IPS DF 4.7 (cell line): ENCODE measurements at regions not wholly inside any gene's neighbourhood (a gene's known extent, or its start where the extent isn't known, plus 50 kb on each side); places are given as distances from the start of the nearest gene placed in this dataset.

Experiments used
- DNase-seq: peaks from one replicate; pipeline ENCODE4 v3.0.0-alpha.2; 2013; ENCODE audit warnings: low spot score; ENCODE audit errors: extremely low read depth

GRCh38 chr6:24987446-24988115 lies 51.8 kb upstream of the RIPOR2 start:
- DNase-seq = no peak

DNA sequence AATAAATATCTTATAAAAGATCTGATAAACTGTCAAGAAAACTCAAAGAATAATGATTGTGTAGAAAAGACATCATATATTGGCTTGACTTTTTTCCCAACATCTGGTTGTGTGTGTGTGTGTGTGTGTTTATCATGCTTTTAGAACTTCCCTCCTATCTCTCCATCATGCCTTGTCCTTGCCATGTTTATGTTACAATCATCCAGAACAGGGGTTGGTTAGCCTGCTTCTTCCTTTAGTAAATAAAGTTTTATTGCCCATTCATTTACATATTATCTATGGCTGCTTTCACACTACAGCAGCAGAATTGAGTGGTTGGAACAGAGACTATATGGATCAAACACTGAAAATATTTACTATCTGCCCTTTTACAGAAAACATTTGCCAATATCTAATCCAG lies 52.8 kb upstream of the RIPOR2 start:
- DNase-seq = no peak

DNA sequence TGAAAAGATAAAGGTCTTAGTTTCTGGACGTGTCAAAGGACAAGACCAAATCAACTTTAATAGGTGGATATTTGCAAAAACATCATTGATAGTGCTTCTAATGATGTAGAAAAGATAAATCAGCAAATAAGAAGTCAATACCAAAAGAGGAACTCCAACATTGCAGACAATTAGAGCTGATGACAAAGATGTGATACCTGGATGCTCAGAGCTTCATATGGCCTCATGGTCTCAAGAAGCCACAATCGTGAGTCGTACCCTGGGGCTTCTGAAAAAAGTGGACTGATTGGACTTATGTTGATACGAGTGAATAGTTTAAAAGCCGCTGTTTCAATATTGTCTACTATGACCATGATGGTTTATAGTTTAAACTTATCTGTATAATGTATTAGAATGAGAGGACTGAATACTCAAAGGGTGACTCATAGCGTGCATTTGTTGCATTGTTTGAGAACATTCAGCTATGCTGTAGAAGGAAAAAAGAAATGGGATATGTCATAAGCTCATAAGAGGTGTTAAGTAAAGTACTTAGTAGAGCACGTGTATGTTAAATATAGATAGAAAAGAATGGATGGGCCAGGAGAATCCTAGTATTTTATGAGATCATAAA lies 54.6 kb upstream of the RIPOR2 start:
- no peak for DNase-seq

DNA sequence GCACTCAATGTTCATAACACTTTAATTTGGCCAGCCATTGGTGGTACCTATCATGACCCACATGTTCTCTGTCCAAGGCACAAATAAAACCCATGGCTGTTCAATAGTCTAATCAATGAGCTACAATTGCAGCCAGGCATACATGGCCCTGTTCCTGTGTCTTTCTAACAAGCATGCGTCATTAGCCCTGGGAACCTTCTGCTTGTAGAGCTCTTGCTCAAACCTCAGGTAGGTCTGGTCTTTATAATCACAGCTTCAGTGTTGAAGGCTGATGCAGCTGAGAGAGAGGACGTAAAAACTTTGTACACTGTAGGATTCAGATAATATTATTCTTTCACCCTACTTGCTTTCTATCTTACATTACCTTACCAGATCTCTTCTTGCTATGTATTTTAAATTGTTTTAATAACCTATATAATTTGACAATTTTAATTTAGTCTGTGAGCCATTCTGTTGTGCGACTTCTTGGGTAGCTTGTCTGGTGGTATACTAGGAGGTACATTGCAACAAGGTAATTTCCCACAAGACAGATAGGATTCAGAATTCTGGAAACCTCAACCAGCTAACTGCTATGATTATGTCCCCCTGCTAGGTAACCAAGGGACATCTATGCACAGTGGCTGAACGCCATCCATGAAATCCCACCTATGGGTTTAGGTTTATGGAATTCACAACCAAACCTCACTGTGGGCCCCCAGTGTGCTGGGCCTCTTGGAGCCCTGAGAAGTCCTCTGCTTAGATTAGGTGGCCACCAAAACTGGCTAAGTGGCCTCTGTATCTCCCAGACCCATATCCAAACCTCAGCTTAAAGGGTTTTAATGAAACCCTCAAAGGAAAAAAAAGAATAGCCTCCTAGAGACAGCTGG lies 55.4 kb upstream of the RIPOR2 start:
- DNase-seq = no peak

- no peak for DNase-seq
Observed at GRCh38 chr6:24991810-24992467, 56.2 kb upstream of the RIPOR2 start.

GRCh38 chr6:24994812-24995211 lies 59.1 kb upstream of the RIPOR2 start:
- DNase-seq = no peak

- DNase-seq = no peak
Observed at GRCh38 chr6:24995270-24995669, 59.5 kb upstream of the RIPOR2 start.

DNA sequence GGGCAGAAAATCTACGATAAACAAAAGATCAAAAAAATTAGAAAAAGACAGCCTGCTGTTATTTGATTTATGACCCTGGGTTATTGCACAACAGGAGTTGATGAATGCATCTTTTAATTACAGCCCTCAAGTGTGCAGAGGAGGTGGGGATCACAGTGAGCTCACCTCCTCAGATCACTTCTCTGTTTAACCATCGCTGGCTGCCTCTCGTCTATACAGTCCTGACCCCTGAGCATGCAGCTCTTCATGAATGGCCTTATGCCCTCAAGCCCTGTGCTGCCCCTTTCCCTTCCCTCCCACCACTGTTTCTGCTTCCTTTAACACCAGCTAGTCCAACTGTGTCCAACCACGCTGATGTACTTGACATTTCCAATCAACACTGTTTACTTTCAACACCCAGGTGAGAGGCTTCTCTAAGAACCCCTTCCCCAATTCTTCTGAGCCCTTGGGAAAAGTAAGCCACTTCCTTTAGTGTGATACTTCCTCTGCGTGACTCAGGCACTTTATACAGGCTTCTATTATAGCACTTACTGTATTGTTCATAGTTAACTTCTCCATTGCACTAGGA lies 60.6 kb upstream of the RIPOR2 start:
- no peak for DNase-seq

DNA sequence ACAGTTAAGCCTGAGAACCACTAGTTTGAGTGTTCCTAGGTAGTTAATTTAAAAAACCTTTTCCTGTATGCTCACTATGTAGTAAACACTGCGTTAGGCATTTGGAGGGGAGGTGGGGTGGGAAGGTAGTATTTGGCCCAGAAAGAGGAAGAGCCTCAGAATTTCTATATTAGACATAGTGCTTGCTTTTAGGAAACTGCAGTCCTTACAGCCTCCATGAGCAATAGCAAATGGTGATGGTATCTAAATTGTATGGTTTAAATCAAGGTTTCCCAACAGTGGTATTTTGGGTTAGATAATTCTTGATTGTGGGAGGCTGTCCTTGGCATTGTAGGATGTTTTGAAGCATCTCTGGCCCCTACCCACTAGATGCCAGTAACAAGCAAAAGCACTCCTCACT lies 61.5 kb upstream of the RIPOR2 start:
- DNase-seq = no peak

DNA sequence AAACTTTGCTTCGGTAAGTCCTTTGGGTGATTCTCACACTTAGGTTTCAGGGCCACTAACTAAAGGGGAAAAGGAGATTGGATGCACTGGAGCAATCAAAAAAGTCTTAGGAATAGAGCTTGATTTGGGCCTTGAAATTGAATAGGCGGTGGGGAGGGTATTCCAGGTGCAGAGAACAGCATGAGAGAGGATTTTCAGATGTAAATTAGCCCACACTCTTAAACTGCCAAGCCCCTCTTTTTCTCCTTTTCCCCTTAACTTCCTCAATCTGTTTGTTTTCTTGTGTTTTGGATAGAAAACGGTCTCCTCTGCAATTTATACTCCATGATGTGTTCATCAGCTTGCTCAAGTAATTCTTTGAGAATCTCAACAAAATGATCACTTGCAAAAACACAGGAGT lies 62.1 kb upstream of the RIPOR2 start:
- no peak for DNase-seq

GRCh38 chr6:25002326-25003091 lies 66.7 kb upstream of the RIPOR2 start:
- DNase-seq = no peak

- no peak for DNase-seq
Observed at GRCh38 chr6:25004357-25004756, 68.6 kb upstream of the RIPOR2 start.

- DNase-seq = no peak
Observed at GRCh38 chr6:25005010-25005409, 69.2 kb upstream of the RIPOR2 start.

GRCh38 chr6:25006075-25006474 lies 70.3 kb upstream of the RIPOR2 start:
- no peak for DNase-seq

DNA sequence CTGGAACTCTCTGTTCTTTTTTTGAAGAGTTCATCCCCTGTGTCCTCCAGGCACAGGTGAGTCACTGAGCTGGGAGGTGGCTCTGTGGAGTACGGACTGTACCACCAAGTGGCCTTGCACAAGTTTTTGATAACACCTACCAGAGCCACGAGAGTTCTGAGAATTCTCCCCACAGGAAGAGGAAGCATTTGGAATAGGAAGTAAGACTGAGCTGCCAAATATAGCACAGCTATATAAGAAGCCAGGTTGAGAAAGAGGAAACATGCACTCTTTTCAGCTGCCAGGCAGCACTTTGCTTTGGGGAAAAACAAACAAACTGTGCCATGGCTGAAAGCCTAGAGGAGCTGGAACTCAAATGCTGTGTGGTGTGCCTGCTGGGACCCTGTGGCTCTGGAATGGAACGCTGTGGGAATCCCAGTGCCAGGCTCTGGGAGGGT lies 70.8 kb upstream of the RIPOR2 start:
- no peak for DNase-seq

DNA sequence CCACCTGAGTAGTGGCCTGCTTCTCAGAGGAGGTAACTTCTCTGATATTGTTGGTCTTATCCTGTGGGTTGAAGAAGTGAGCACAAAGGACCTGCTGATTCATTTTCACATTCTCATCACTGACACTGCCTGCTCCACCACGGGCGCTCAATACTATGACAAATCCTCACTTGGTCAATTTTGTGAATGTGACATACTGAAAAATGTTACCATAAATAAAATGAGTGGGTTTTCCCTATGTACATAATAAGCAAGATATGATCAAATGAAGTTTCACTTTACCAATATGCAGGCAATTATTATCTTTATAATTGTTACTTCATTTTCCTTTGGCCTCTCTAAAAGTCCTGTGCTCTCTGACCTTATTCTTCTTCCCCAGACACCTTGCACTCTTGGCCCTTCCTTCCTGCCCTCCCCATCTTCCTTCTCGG lies 71.5 kb upstream of the RIPOR2 start:
- DNase-seq = no peak

GRCh38 chr6:25008707-25009392 lies 73.1 kb upstream of the RIPOR2 start:
- DNase-seq = no peak

DNA sequence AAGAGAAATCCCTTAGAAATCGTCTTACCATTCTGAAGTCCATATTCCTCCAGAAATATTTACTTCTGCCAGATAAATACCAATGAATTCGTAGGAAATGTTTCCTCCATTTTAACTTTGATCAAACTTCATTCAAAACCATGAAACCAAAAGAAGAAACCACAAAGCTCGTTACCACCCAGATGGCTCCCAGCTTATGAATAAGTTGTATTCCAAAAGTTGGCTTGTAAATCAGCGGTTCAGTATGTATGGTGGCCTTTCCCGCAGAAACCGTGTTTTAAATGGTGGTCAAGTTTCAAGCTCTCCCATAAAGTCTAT lies 73.6 kb upstream of the RIPOR2 start:
- no peak for DNase-seq

DNA sequence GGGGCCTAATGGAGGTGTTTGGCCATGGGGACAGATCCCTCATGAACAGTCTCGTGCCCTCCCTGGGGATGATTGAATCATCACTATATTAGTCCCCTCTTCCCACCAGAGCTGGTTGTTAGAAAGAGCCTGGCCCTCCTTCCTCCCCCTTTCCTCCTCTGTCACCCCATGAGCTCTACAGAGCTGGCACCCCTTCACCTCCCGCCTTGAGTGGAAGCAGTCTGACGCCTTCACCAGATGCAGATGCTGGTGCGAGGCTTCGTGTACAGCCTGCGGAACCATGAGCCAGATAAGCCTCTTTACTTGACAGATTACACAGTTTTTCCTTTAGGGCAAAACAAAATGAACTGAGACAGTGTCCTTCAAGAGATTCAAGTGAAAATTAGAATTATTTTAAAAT lies 74.4 kb upstream of the RIPOR2 start:
- DNase-seq = no peak

GRCh38 chr6:25010902-25011625 lies 75.3 kb upstream of the RIPOR2 start:
- no peak for DNase-seq
